Dendritic cell treated with granulocyte-macrophage colony-stimulating factor and Interleukin-4, amounts not matched to agents 40 ng/mL and 50 ng/mL, for 4 days (primary cell): ENCODE measurements at regions not wholly inside any gene's neighbourhood (a gene's known extent, or its start where the extent isn't known, plus 50 kb on each side); places are given as distances from the start of the nearest gene placed in this dataset.
"Not testable (repeated sequence)": the region's sequence is repeated elsewhere in the genome, so short reads cannot be mapped to it uniquely, and the experiment has no call there.

ENCODE experiments used
- H3K27ac Mint-ChIP-seq: one replicate; pipeline ENCODE4 v1.8.0; 2022; ENCODE audit warnings: mild to moderate bottlenecking, mixed read lengths
- H3K27me3 Mint-ChIP-seq: one replicate; pipeline ENCODE4 v1.8.0; 2022; ENCODE audit warnings: mild to moderate bottlenecking, mixed read lengths
- H3K36me3 Mint-ChIP-seq: one replicate; pipeline ENCODE4 v1.8.0; 2022; ENCODE audit warnings: low read depth, mixed read lengths
- H3K4me1 Mint-ChIP-seq: one replicate; pipeline ENCODE4 v1.8.0; 2022; ENCODE audit warnings: low read depth, mixed read lengths
- H3K4me3 Mint-ChIP-seq: one replicate; pipeline ENCODE4 v1.8.0; 2022; ENCODE audit warnings: mild to moderate bottlenecking, moderate library complexity, mixed read lengths
- H3K9me3 Mint-ChIP-seq: one replicate; pipeline ENCODE4 v1.8.0; 2022; ENCODE audit warnings: mixed read lengths
- intact Hi-C: fragments of 100-400 bp; cut with micrococcal nuclease; formaldehyde crosslinking; loops from one replicate; pipeline ENCODE4 v1.15.0; 2022

GRCh38 chr7:9240001-9240400 is 806.6 kb downstream of the NXPH1 start:
- peaks cover 33% of the 10 kb centered on the region for H3K9me3 Mint-ChIP-seq
- H3K27me3 Mint-ChIP-seq: no peaks in the 10 kb centered on the region
- H3K4me1 Mint-ChIP-seq: no peaks in the 10 kb centered on the region
- H3K4me3 Mint-ChIP-seq: no peak overlapping the region
- intact Hi-C loops: no loop called here
- no peaks in the 10 kb centered on the region for H3K36me3 Mint-ChIP-seq
- H3K27ac Mint-ChIP-seq: no peak overlapping the region

GRCh38 chr7:9241826-9242225 is 808.4 kb downstream of the NXPH1 start:
- no peak overlapping the region for H3K4me3 Mint-ChIP-seq
- no peaks in the 10 kb centered on the region for H3K27me3 Mint-ChIP-seq
- H3K36me3 Mint-ChIP-seq: no peaks in the 10 kb centered on the region
- no peak overlapping the region for H3K27ac Mint-ChIP-seq
- no peaks in the 10 kb centered on the region for H3K4me1 Mint-ChIP-seq
- H3K9me3 Mint-ChIP-seq: peaks cover 29% of the 10 kb centered on the region
- intact Hi-C loops: no loop called here

- intact Hi-C loops: no loop called here
- Mint-ChIP-seq H3K4me3 (no peak overlapping the region), H3K4me1 (no peaks in the 10 kb centered on the region), H3K9me3 (peaks cover 32% of the 10 kb centered on the region), H3K27ac (no peak overlapping the region), H3K27me3 (no peaks in the 10 kb centered on the region), H3K36me3 (no peaks in the 10 kb centered on the region)
Measured at GRCh38 chr7:9242636-9243035, 809.2 kb downstream of the NXPH1 start.

GRCh38 chr7:9250876-9251275 is 817.5 kb downstream of the NXPH1 start:
- H3K27ac Mint-ChIP-seq: no peak overlapping the region
- intact Hi-C loops: no loop called here
- no peaks in the 10 kb centered on the region for H3K4me1 Mint-ChIP-seq
- H3K36me3 Mint-ChIP-seq: no peaks in the 10 kb centered on the region
- H3K9me3 Mint-ChIP-seq: peaks cover 83% of the 10 kb centered on the region
- H3K4me3 Mint-ChIP-seq: no peak overlapping the region
- H3K27me3 Mint-ChIP-seq: no peaks in the 10 kb centered on the region

GRCh38 chr7:9264395-9264794 is 831.0 kb downstream of the NXPH1 start:
- Mint-ChIP-seq H3K27ac (no peak overlapping the region), H3K36me3 (no peaks in the 10 kb centered on the region), H3K4me1 (no peaks in the 10 kb centered on the region), H3K9me3 (peaks cover 31% of the 10 kb centered on the region), H3K4me3 (no peak overlapping the region), H3K27me3 (no peaks in the 10 kb centered on the region)
- intact Hi-C loops: no loop called here

- no peaks in the 10 kb centered on the region for H3K36me3 Mint-ChIP-seq
- H3K27me3 Mint-ChIP-seq: no peaks in the 10 kb centered on the region
- H3K4me1 Mint-ChIP-seq: no peaks in the 10 kb centered on the region
- intact Hi-C loops: no loop called here
- H3K9me3 Mint-ChIP-seq: peaks cover 23% of the 10 kb centered on the region
- no peak overlapping the region for H3K27ac Mint-ChIP-seq
- no peak overlapping the region for H3K4me3 Mint-ChIP-seq
Measured at GRCh38 chr7:9280088-9280487, 846.7 kb downstream of the NXPH1 start.

GRCh38 chr7:9283246-9283645 is 849.8 kb downstream of the NXPH1 start:
- intact Hi-C loops: no loop called here
- Mint-ChIP-seq H3K9me3 (peaks cover 35% of the 10 kb centered on the region), H3K27me3 (no peaks in the 10 kb centered on the region), H3K4me1 (no peaks in the 10 kb centered on the region), H3K36me3 (no peaks in the 10 kb centered on the region), H3K27ac (no peak overlapping the region), H3K4me3 (no peak overlapping the region)

- no peak overlapping the region for H3K4me3 Mint-ChIP-seq
- H3K27ac Mint-ChIP-seq: no peak overlapping the region
- intact Hi-C loops: no loop called here
- H3K36me3 Mint-ChIP-seq: no peaks in the 10 kb centered on the region
- H3K4me1 Mint-ChIP-seq: no peaks in the 10 kb centered on the region
- H3K27me3 Mint-ChIP-seq: no peaks in the 10 kb centered on the region
- peaks cover 7% of the 10 kb centered on the region for H3K9me3 Mint-ChIP-seq
Measured at GRCh38 chr7:9302436-9302835, 869.0 kb downstream of the NXPH1 start.

GRCh38 chr7:9307131-9307530 is 873.7 kb downstream of the NXPH1 start:
- H3K27ac Mint-ChIP-seq: no peak overlapping the region
- H3K4me1 Mint-ChIP-seq: no peaks in the 10 kb centered on the region
- peaks cover 18% of the 10 kb centered on the region for H3K9me3 Mint-ChIP-seq
- no peak overlapping the region for H3K4me3 Mint-ChIP-seq
- intact Hi-C loops: no loop called here
- H3K27me3 Mint-ChIP-seq: no peaks in the 10 kb centered on the region
- H3K36me3 Mint-ChIP-seq: no peaks in the 10 kb centered on the region

- Mint-ChIP-seq H3K4me1 (no peaks in the 10 kb centered on the region), H3K4me3 (no peak overlapping the region), H3K9me3 (peaks cover 39% of the 10 kb centered on the region), H3K27me3 (no peaks in the 10 kb centered on the region), H3K36me3 (no peaks in the 10 kb centered on the region), H3K27ac (no peak overlapping the region)
- intact Hi-C loops: no loop called here
Measured at GRCh38 chr7:9324513-9324912, 891.1 kb downstream of the NXPH1 start.

GRCh38 chr7:9328296-9328695 is 894.9 kb downstream of the NXPH1 start:
- Mint-ChIP-seq H3K4me3 (no peak overlapping the region), H3K9me3 (peaks cover 33% of the 10 kb centered on the region), H3K27me3 (no peaks in the 10 kb centered on the region), H3K36me3 (no peaks in the 10 kb centered on the region), H3K27ac (no peak overlapping the region), H3K4me1 (no peaks in the 10 kb centered on the region)
- intact Hi-C loops: no loop called here

- intact Hi-C loops: no loop called here
- Mint-ChIP-seq H3K4me3 (no peak overlapping the region), H3K9me3 (peaks cover 26% of the 10 kb centered on the region), H3K27me3 (no peaks in the 10 kb centered on the region), H3K36me3 (no peaks in the 10 kb centered on the region), H3K27ac (no peak overlapping the region), H3K4me1 (no peaks in the 10 kb centered on the region)
Measured at GRCh38 chr7:9349625-9350024, 916.2 kb downstream of the NXPH1 start.

- peaks cover 42% of the 10 kb centered on the region for H3K9me3 Mint-ChIP-seq
- H3K27ac Mint-ChIP-seq: no peak overlapping the region
- H3K27me3 Mint-ChIP-seq: no peaks in the 10 kb centered on the region
- no peaks in the 10 kb centered on the region for H3K36me3 Mint-ChIP-seq
- intact Hi-C loops: no loop called here
- H3K4me3 Mint-ChIP-seq: no peak overlapping the region
- H3K4me1 Mint-ChIP-seq: no peaks in the 10 kb centered on the region
Measured at GRCh38 chr7:9391221-9391620, 957.8 kb downstream of the NXPH1 start.

- H3K4me3 Mint-ChIP-seq: no peak overlapping the region
- no peak overlapping the region for H3K27ac Mint-ChIP-seq
- no peaks in the 10 kb centered on the region for H3K27me3 Mint-ChIP-seq
- no peaks in the 10 kb centered on the region for H3K4me1 Mint-ChIP-seq
- H3K36me3 Mint-ChIP-seq: no peaks in the 10 kb centered on the region
- intact Hi-C loops: no loop called here
- H3K9me3 Mint-ChIP-seq: peaks cover 35% of the 10 kb centered on the region
Measured at GRCh38 chr7:9391984-9392383, 958.6 kb downstream of the NXPH1 start.

GRCh38 chr7:9404386-9404785 is 971.0 kb downstream of the NXPH1 start:
- H3K4me1 Mint-ChIP-seq, intact Hi-C loops, H3K36me3 Mint-ChIP-seq, H3K4me3 Mint-ChIP-seq, H3K27ac Mint-ChIP-seq, H3K27me3 Mint-ChIP-seq: not testable (repeated sequence)
- peaks cover 26% of the 10 kb centered on the region for H3K9me3 Mint-ChIP-seq
